Esophagus squamous epithelium (tissue), 5 donors: ENCODE measurements at regions not wholly inside any gene's neighbourhood (a gene's known extent, or its start where the extent isn't known, plus 50 kb on each side); places are given as distances from the start of the nearest gene placed in this dataset.

Source experiments
- DNase-seq: peaks from one replicate; lab custom pipeline; 2025; lab: John Stamatoyannopoulos, UW
- H3K27ac ChIP-seq, 4 donors: fragments of 200-600 bp; sonication (generic); one replicate each; pipeline ENCODE4 v1.5.1; 2016 to 2019; ENCODE audit warnings: mild to moderate bottlenecking in 1 of 4
- H3K27me3 ChIP-seq, 4 donors: fragments of 200-600 bp; sonication (generic); 1 replicate in 3 of 4; 2 replicates in 1 of 4; pipeline versions ENCODE4 v1.5.1 to v1.6.0; 2017 to 2021; ENCODE audit warnings: antibody characterized with exemption in 1 of 4
- H3K36me3 ChIP-seq, 3 donors: fragments of 200-600 bp; sonication (generic); one replicate each; pipeline ENCODE4 v1.5.1; 2016 to 2019
- H3K4me1 ChIP-seq, 3 donors: fragments of 200-600 bp; sonication (generic); one replicate each; pipeline ENCODE4 v1.5.1; 2017 to 2019
- H3K4me3 ChIP-seq, 4 donors: fragments of 200-600 bp; sonication (generic); 1 replicate in 3 of 4; 2 replicates in 1 of 4; pipeline ENCODE4 v1.5.1; 2016 to 2019; ENCODE audit warnings: mild to moderate bottlenecking in 2 of 4, moderate library complexity in 1 of 4
- H3K9me3 ChIP-seq, 3 donors: fragments of 200-600 bp; sonication (generic); one replicate each; pipeline ENCODE4 v1.5.1; 2016 to 2019
- CTCF ChIP-seq, 6 experiments: fragments of 450-650 bp in 4 of 6; fragments of 200-600 bp in 2 of 6; sonication (generic) in 2 of 6; IDR thresholded peaks; one replicate each; pipeline ENCODE4 v1.5.1; 2016 to 2019; ENCODE audit warnings: antibody characterized with exemption in 6 of 6, mild to moderate bottlenecking in 4 of 6, moderate library complexity in 4 of 6
- POLR2A ChIP-seq, 4 donors: fragments of 450-650 bp; IDR thresholded peaks; one replicate each; pipeline ENCODE4 v1.6.1; 2017; ENCODE audit warnings: antibody characterized with exemption in 4 of 4, mild to moderate bottlenecking in 4 of 4, moderate library complexity in 3 of 4
- WGBS, 2 donors: methylation state at CpG; one replicate each; pipeline ENCODE4 v1.1.5; 2018; 5-methylcytosine and 5-hydroxymethylcytosine counted together
- intact Hi-C: fragments of 100-400 bp; cut with DNase I; formaldehyde crosslinking; loops from one replicate; pipeline ENCODE4 v1.15.0; 2022
- donor health status: DM: yes; HTN: yes; CAD: no.

- H3K27me3 ChIP-seq: peaks cover 0 to 36% (median 0%) of the 10 kb centered on the region in 4 donors
- H3K36me3 ChIP-seq: no peaks in the 10 kb centered on the region
- no peaks in the 10 kb centered on the region for H3K4me1 ChIP-seq
- intact Hi-C loops: no loop called here
- no peaks in the 10 kb centered on the region for H3K9me3 ChIP-seq
- TF ChIP-seq CTCF (IDR thresholded peaks at IDR 0.05) (no peak), POLR2A (IDR thresholded peaks at IDR 0.05) (no peak)
- no peak for DNase-seq
- no peak overlapping the region for H3K27ac ChIP-seq
- no peak overlapping the region for H3K4me3 ChIP-seq
- 76 to 86% methylated on average over 17 of the region's 17 CpGs for WGBS, 2 donors
These were observed 182.5 kb downstream of the PHETA1 start for GRCh38 chr12:111186347-111186746.

- intact Hi-C loops: no loop called here
- Histone ChIP-seq H3K36me3 (no peaks in the 10 kb centered on the region), H3K4me1 (peaks cover 0 to 4% (median 0%) of the 10 kb centered on the region in 3 donors), H3K4me3 (no peak overlapping the region), H3K27ac (no peak overlapping the region), H3K9me3 (no peaks in the 10 kb centered on the region), H3K27me3 (peaks cover 0 to 39% (median 0%) of the 10 kb centered on the region in 4 donors)
- WGBS, 2 donors: 84 to 86% methylated on average over 6 of the region's 6 CpGs
- DNase-seq: no peak
- no peak for TF ChIP-seq CTCF (IDR thresholded peaks at IDR 0.05)
These were observed 183.0 kb downstream of the PHETA1 start for GRCh38 chr12:111185889-111186227.

- TF ChIP-seq POLR2A (IDR thresholded peaks at IDR 0.05): no peak
- no peak for TF ChIP-seq CTCF (IDR thresholded peaks at IDR 0.05)
- Histone ChIP-seq H3K36me3 (no peaks in the 10 kb centered on the region), H3K27ac (no peak overlapping the region), H3K4me1 (peaks cover 0 to 9% (median 0%) of the 10 kb centered on the region in 3 donors), H3K4me3 (no peak overlapping the region), H3K27me3 (peaks cover 0 to 41% (median 0%) of the 10 kb centered on the region in 4 donors), H3K9me3 (no peaks in the 10 kb centered on the region)
- intact Hi-C loops: no loop called here
- 64 to 73% methylated on average over 8 to 11 of the region's 13 CpGs for WGBS, 2 donors
- no peak for DNase-seq
These were observed 183.5 kb downstream of the PHETA1 start for GRCh38 chr12:111185206-111185888.

- Histone ChIP-seq H3K4me3 (no peak overlapping the region), H3K27me3 (peaks cover 0 to 44% (median 0%) of the 10 kb centered on the region in 4 donors), H3K27ac (no peak overlapping the region), H3K4me1 (peaks cover 0 to 9% (median 0%) of the 10 kb centered on the region in 3 donors), H3K36me3 (no peaks in the 10 kb centered on the region), H3K9me3 (no peaks in the 10 kb centered on the region)
- WGBS, 2 donors: 71 to 92% methylated on average over 1 of the region's 1 CpG
- no peak for DNase-seq
- intact Hi-C loops: no loop called here
- TF ChIP-seq POLR2A (IDR thresholded peaks at IDR 0.05) (no peak), CTCF (IDR thresholded peaks at IDR 0.05) (no peak)
These were observed 184.7 kb downstream of the PHETA1 start for GRCh38 chr12:111184161-111184560.

- Histone ChIP-seq H3K27me3 (peaks cover 0 to 54% (median 0%) of the 10 kb centered on the region in 4 donors), H3K36me3 (no peaks in the 10 kb centered on the region), H3K4me1 (peaks cover 0 to 14% (median 0%) of the 10 kb centered on the region in 3 donors), H3K9me3 (no peaks in the 10 kb centered on the region), H3K4me3 (no peak overlapping the region), H3K27ac (no peak overlapping the region)
- TF ChIP-seq CTCF (IDR thresholded peaks at IDR 0.05): no peak
- TF ChIP-seq POLR2A (IDR thresholded peaks at IDR 0.05): no peak
- intact Hi-C loops: no loop called here
- 13 to 38% methylated on average over 1 to 2 of the region's 2 CpGs for WGBS, 2 donors
- no peak for DNase-seq
These were observed 185.8 kb downstream of the PHETA1 start for GRCh38 chr12:111183094-111183493.
